ENCODE measurements at regions not wholly inside any gene's neighbourhood (a gene's known extent, or its start where the extent isn't known, plus 50 kb on each side); places are given as distances from the start of the nearest gene placed in this dataset.
"Not testable (repeated sequence)": the region's sequence is repeated elsewhere in the genome, so short reads cannot be mapped to it uniquely, and the experiment has no call there.

GRCh38 chr3:3372210-3372777, 192.8 kb upstream of the CRBN start:
- intact Hi-C loops (cut with micrococcal nuclease): no loop called here
- Mint-ChIP-seq H3K27me3 (no peaks in the 10 kb centered on the region), H3K4me1 (ENCODE audit: low read depth) (no peaks in the 10 kb centered on the region), H3K9me3 (peaks cover 23% of the 10 kb centered on the region), H3K27ac (no peak overlapping the region), H3K36me3 (ENCODE audit: low read depth) (no peaks in the 10 kb centered on the region), H3K4me3 (no peak overlapping the region)

DNA sequence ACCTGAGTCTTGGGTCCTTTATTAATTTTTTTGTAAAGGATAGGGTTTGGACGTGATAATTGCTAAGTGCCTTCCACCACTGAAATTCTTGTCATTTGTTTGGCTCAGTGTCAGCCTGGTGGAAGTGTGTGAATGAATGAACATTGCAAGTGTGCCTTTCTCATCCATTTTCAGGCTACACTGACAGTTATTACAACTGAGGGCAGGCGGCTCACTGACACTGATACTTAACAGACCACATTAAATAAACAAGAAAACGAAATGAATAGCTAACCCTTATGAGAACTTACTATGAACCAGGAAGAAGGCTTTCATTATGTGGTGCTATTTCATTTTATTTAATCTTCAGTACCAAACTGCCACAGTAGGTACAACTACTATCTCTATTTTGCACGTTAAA, 188.8 kb upstream of the CRBN start:
- H3K9me3 Mint-ChIP-seq: no peaks in the 10 kb centered on the region
- intact Hi-C loops (cut with micrococcal nuclease): no loop called here
- H3K36me3 Mint-ChIP-seq (ENCODE audit: low read depth): no peaks in the 10 kb centered on the region
- H3K27ac Mint-ChIP-seq: no peak overlapping the region
- H3K27me3 Mint-ChIP-seq: no peaks in the 10 kb centered on the region
- no peaks in the 10 kb centered on the region for H3K4me1 Mint-ChIP-seq (ENCODE audit: low read depth)
- H3K4me3 Mint-ChIP-seq: no peak overlapping the region

DNA sequence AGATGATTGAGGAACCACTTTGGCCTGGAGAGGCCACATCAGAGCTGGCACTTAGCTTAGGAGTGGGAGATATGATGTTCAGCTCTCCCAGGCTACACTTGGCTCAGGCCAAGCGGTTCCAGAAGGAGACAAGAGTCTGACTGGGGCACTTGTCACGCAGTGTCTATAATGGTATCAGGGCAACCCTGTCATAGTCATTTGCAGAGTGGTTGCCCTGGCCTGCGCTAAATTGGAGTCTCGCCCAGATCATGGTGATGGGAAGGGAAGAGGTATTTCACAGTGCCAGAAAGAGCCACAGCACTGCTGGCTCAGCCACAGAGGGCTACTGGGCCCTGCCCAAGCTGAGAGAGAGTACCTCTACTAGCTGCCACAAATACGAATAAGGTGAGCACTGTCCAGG, 186.9 kb upstream of the CRBN start:
- no peaks in the 10 kb centered on the region for H3K4me1 Mint-ChIP-seq (ENCODE audit: low read depth)
- H3K27me3 Mint-ChIP-seq: no peaks in the 10 kb centered on the region
- H3K4me3 Mint-ChIP-seq: no peak overlapping the region
- intact Hi-C loops (cut with micrococcal nuclease): no loop called here
- no peaks in the 10 kb centered on the region for H3K9me3 Mint-ChIP-seq
- H3K36me3 Mint-ChIP-seq (ENCODE audit: low read depth): no peaks in the 10 kb centered on the region
- H3K27ac Mint-ChIP-seq: no peak overlapping the region

DNA sequence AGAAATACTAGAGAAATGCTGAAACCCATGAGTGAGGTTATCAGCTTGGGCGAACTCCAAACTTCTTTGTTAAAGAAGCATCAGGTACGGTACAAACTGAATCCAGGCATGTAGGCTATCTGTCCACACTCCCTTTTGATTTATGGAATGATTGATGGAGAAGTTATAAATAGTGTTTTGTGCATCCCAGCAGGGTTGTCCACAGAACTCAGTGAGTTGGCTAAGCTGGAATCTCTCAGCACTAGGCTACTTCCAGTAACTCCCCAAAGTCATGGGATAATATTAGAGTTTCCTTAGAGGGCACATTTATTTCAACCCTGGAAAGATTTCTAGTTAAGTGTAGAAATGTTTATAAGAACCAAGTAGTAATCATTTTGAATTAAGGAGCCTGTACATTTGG, 186.2 kb upstream of the CRBN start:
- Mint-ChIP-seq H3K4me1 (ENCODE audit: low read depth) (no peaks in the 10 kb centered on the region), H3K9me3 (no peaks in the 10 kb centered on the region), H3K4me3 (no peak overlapping the region), H3K27me3 (no peaks in the 10 kb centered on the region), H3K27ac (no peak overlapping the region), H3K36me3 (ENCODE audit: low read depth) (no peaks in the 10 kb centered on the region)
- intact Hi-C loops (cut with micrococcal nuclease): no loop called here

DNA sequence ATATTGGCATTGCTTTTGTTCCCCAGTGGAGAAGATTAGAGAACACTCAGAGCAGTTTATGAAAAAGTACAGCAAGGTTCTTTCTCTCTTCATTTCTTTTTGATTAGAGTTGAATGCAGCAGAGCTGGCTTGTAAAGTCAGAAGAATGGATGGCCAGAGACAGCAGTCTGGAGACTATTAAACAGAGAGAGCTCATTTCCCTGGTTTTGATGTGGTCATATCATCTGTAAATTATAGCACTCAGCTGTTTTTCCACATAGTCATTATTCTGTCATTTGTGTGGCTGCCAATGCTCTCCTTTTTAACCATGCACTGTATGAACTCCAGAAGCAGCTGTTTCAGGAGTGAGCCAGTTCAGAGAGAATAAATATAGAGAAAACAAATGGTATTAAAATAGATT, 177.4 kb upstream of the CRBN start:
- no peaks in the 10 kb centered on the region for H3K4me1 Mint-ChIP-seq (ENCODE audit: low read depth)
- intact Hi-C loops (cut with micrococcal nuclease): no loop called here
- no peak overlapping the region for H3K27ac Mint-ChIP-seq
- H3K4me3 Mint-ChIP-seq: no peak overlapping the region
- H3K9me3 Mint-ChIP-seq: no peaks in the 10 kb centered on the region
- H3K27me3 Mint-ChIP-seq: no peaks in the 10 kb centered on the region
- no peaks in the 10 kb centered on the region for H3K36me3 Mint-ChIP-seq (ENCODE audit: low read depth)

DNA sequence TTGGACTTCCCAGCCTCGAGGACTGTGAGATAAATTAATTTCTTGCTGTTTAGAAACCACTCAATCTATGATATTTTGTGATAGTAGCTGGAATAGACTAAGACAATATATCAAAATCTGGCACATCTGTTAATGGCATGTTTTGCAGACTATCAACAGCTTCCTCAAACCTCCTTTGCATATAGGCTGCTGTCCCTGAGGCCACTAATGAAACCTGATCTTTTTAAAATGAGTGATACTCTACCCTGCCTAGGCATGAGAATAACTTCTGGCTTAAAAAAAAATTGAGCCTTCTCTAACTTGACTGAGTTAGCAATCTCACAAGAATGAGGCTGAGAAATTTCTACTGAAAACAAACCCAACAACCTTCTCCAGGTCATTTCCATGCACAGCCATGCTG, 176.0 kb upstream of the CRBN start:
- no peaks in the 10 kb centered on the region for H3K27me3 Mint-ChIP-seq
- intact Hi-C loops (cut with micrococcal nuclease): no loop called here
- H3K9me3 Mint-ChIP-seq: no peaks in the 10 kb centered on the region
- no peaks in the 10 kb centered on the region for H3K36me3 Mint-ChIP-seq (ENCODE audit: low read depth)
- H3K4me3 Mint-ChIP-seq: no peak overlapping the region
- H3K4me1 Mint-ChIP-seq (ENCODE audit: low read depth): no peaks in the 10 kb centered on the region
- no peak overlapping the region for H3K27ac Mint-ChIP-seq

DNA sequence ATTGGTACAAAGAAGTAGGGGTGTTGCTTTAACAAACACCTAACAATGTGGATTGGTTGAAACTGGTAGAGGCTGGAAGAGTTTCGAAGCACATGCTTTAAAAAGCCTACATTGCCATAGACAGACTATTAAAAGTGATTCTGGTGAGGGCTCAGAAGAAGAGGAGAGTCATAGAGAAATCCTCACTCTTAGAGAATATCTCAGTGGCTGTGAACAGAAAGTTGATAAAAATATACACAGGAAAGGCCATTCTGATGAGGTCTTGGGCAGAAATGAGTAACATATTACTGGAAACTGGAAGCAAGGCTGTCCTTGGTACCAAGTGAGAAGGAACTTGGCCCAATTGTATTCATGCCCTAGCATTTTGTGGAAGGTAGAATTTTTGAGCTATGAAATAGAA, 173.7 kb upstream of the CRBN start:
- intact Hi-C loops (cut with micrococcal nuclease): no loop called here
- Mint-ChIP-seq H3K4me3 (no peak overlapping the region), H3K9me3 (peaks cover 11% of the 10 kb centered on the region), H3K27me3 (no peaks in the 10 kb centered on the region), H3K27ac (no peak overlapping the region), H3K36me3 (ENCODE audit: low read depth) (no peaks in the 10 kb centered on the region), H3K4me1 (ENCODE audit: low read depth) (no peaks in the 10 kb centered on the region)

- Mint-ChIP-seq H3K36me3 (ENCODE audit: low read depth) (no peaks in the 10 kb centered on the region), H3K4me3 (no peak overlapping the region), H3K27ac (no peak overlapping the region), H3K27me3 (no peaks in the 10 kb centered on the region), H3K9me3 (peaks cover 11% of the 10 kb centered on the region), H3K4me1 (ENCODE audit: low read depth) (no peaks in the 10 kb centered on the region)
- intact Hi-C loops (cut with micrococcal nuclease): no loop called here
Measured at GRCh38 chr3:3351226-3351625, 171.7 kb upstream of the CRBN start.

- H3K27me3 Mint-ChIP-seq; H3K4me3 Mint-ChIP-seq; H3K36me3 Mint-ChIP-seq (ENCODE audit: low read depth); H3K4me1 Mint-ChIP-seq (ENCODE audit: low read depth); intact Hi-C loops (cut with micrococcal nuclease); H3K27ac Mint-ChIP-seq: not testable (repeated sequence)
- peaks cover 11% of the 10 kb centered on the region for H3K9me3 Mint-ChIP-seq
Measured at GRCh38 chr3:3347056-3347455, 167.6 kb upstream of the CRBN start.

GRCh38 chr3:3346556-3346955, 167.1 kb upstream of the CRBN start:
- Mint-ChIP-seq H3K27me3 (no peaks in the 10 kb centered on the region), H3K4me3 (no peak overlapping the region), H3K27ac (no peak overlapping the region), H3K9me3 (peaks cover 11% of the 10 kb centered on the region), H3K36me3 (ENCODE audit: low read depth) (no peaks in the 10 kb centered on the region), H3K4me1 (ENCODE audit: low read depth) (no peaks in the 10 kb centered on the region)
- intact Hi-C loops (cut with micrococcal nuclease): no loop called here

DNA sequence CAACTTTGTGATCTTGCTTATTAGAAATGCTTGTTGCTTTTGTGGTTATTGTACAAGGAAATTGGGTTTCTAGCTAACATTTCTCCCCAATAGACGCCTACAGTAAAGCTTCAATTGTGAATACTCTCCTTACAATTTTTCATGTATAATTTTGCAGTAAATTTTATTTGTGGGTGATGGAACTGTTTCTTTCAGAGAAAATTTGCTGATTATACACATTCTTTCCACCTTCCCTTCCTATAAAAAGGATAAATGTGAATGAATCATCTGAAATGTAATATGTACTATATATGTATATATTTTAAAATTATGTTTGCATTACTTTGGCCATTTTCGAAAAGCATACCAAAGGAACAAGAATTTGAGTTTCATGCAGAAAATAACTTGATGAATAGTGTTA, 162.7 kb upstream of the CRBN start:
- Mint-ChIP-seq H3K4me1 (ENCODE audit: low read depth) (no peaks in the 10 kb centered on the region), H3K27me3 (no peaks in the 10 kb centered on the region), H3K4me3 (no peak overlapping the region), H3K27ac (no peak overlapping the region), H3K36me3 (ENCODE audit: low read depth) (no peaks in the 10 kb centered on the region), H3K9me3 (no peaks in the 10 kb centered on the region)
- intact Hi-C loops (cut with micrococcal nuclease): no loop called here

DNA sequence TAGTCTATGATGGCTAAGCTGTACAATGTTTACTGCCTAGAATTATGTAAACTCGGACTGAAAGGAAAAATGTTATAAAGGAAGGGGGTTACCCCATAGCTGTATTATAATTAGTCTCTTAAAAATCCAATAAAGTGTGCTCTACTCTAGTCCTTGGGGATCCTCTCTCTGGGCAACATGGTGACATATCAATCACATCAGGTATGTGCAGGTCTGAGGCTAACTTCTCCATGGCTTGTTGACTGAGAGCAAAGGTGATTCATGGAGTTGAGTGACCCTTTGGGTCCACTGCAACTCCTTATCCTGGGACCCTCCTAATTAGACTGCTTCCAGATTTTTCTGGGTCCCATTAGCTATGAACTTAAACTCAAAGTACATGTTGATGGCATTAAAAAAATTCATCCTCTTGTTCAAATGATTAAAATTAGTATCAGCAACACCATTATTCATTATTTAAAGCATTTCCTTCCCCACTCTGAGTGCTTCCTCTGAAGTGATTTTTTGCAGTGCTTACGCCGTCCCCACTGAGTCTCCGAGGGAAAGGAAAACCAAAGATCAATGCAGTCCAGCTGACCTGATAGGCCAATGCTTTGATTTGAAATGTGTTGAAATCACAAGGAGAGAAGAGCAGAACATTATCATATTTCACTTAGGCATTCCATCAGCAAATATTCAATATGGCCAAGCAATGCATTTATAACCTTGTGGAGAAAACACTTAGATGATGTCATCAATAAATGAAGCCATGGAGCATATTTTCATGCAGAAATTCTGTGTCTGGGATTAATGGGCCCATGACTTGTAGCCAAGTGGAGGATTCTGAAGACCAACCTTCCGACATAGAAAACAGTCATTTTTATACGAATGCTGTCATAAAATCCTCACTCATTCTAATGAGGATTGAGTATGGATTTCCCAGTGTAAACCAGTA, 161.7 kb upstream of the CRBN start:
- Mint-ChIP-seq H3K36me3 (ENCODE audit: low read depth) (no peaks in the 10 kb centered on the region), H3K9me3 (no peaks in the 10 kb centered on the region), H3K4me3 (no peak overlapping the region), H3K27me3 (no peaks in the 10 kb centered on the region), H3K4me1 (ENCODE audit: low read depth) (no peaks in the 10 kb centered on the region), H3K27ac (no peak overlapping the region)
- intact Hi-C loops (cut with micrococcal nuclease): no loop called here

DNA sequence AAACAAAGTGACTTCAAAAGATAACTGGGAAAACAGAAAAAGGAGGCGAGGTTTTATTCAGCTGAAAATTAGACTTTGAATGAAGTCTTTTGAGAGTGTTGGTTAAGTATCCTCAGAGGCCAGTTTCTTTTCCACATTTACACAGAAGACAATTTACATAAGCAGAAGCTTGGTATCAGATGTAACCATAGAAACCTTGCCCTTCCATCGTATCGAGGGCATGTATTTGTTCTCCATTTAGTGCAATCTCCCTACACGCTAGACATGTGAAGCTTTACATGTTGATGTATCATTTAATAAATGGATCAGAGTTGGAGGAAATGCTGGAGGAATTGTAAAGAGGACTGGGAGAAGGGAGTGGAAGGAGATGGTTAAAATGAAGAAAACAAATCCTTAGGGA, 161.0 kb upstream of the CRBN start:
- Mint-ChIP-seq H3K27me3 (no peaks in the 10 kb centered on the region), H3K36me3 (ENCODE audit: low read depth) (no peaks in the 10 kb centered on the region), H3K9me3 (no peaks in the 10 kb centered on the region), H3K4me1 (ENCODE audit: low read depth) (no peaks in the 10 kb centered on the region), H3K4me3 (no peak overlapping the region), H3K27ac (no peak overlapping the region)
- intact Hi-C loops (cut with micrococcal nuclease): no loop called here

- Mint-ChIP-seq H3K4me3 (no peak overlapping the region), H3K27ac (no peak overlapping the region), H3K4me1 (ENCODE audit: low read depth) (no peaks in the 10 kb centered on the region), H3K27me3 (no peaks in the 10 kb centered on the region), H3K36me3 (ENCODE audit: low read depth) (no peaks in the 10 kb centered on the region), H3K9me3 (no peaks in the 10 kb centered on the region)
- intact Hi-C loops (cut with micrococcal nuclease): no loop called here
Measured at GRCh38 chr3:3335903-3336302, 156.4 kb upstream of the CRBN start.

DNA sequence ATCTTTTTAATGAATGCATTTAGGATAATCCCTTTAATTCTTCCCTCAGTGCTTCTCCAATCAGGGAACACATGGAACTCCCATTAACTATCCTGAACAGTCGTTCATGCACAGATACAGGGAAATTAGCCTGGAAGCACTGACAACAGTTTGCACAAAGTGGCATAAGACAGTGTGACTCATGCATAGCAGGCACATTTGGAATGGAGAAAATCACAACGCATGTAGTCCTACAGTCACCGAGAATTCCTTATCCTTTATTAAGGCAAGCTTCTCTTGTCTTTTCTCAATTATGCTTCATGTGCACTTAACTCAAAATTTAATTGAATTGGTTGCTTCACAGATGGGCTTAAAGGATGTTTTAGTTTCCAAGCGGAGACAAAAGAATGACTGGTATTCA, 155.0 kb upstream of the CRBN start:
- Mint-ChIP-seq H3K9me3 (no peaks in the 10 kb centered on the region), H3K27ac (no peak overlapping the region), H3K27me3 (no peaks in the 10 kb centered on the region), H3K4me3 (no peak overlapping the region), H3K4me1 (ENCODE audit: low read depth) (no peaks in the 10 kb centered on the region), H3K36me3 (ENCODE audit: low read depth) (no peaks in the 10 kb centered on the region)
- intact Hi-C loops (cut with micrococcal nuclease): no loop called here

Data from dendritic cell treated with granulocyte-macrophage colony-stimulating factor and Interleukin-4, amounts not matched to agents 40 ng/mL and 50 ng/mL, for 4 days (primary cell).